NCI-H1436 (cell line): ENCODE measurements at regions not wholly inside any gene's neighbourhood (a gene's known extent, or its start where the extent isn't known, plus 50 kb on each side); places are given as distances from the start of the nearest gene placed in this dataset.

Source experiments
- DNase-seq: peaks from one replicate; lab custom pipeline; 2025; lab: John Stamatoyannopoulos, UW

DNA sequence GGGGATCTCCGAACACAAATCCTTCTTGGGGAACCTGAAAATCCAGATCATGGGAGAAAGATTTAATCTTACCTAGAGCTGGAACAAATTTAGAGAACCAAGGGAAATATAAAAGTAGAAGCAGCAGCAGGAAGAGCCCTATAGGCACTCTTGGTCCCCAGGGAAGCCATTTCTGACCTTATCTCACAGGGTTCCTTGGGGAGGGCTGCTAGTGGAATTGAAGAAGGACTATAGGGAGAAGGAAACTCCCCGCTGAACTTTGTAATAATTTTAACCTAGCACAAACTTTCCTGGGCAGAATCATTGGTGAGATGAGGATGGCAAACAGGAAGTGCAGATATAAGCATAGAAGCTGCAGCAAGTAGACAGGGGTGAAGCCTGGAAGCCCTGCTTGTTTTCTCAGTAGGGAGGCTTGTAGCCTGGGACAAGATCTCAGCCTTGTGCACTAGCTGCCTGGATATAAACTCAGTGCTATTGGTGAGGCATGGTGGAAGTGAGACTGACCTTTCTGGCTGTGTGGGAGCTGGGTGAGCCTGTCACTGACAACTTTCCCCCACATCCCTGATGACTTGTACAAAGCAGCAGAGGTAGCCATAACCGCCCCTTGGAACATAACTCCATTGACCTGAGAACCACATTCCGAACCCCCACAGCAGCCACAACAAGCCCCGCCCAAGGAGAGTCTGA is 343.0 kb upstream of the TGFBR2 start:
- DNase-seq, result no peak

DNA sequence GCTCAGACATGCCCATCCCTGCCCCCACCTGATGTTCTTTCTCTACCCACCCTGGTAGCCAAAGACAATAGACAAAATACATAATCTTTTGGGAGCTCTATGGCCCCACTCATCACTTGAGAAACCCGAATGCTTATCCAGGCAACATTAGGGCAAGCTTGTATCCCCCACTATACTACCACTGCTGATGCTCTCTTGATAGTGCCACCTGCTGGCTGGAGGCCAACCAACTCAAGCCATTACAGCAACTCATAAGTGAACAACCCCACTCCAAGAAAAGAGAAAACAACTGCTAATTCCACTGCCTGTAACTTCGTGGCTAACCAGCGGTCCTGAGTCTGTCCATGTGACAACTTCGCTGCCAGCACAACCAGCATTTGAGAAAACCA is 342.5 kb upstream of the TGFBR2 start:
- no peak for DNase-seq

DNA sequence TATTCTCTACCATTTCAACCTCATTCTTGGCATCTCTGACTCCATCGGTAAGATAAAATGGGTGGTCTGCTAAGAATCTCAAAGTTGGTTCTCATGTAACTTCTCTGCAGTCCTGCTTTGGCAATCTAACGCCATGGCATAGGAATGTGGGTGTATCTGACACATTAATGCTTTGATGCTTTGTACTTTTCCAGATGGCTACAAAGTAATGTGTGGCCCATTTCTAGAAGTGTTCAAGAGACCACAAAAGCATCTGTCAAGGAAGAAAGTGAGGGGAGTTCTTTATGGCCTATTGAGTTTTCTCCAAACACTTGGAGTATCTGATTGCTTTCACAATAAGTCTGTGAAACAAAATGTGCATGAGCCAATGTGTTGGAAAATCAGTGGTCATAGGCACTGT is 339.9 kb upstream of the TGFBR2 start:
- no peak for DNase-seq

GRCh38 chr3:30268288-30268687 is 338.1 kb upstream of the TGFBR2 start:
- no peak for DNase-seq

DNA sequence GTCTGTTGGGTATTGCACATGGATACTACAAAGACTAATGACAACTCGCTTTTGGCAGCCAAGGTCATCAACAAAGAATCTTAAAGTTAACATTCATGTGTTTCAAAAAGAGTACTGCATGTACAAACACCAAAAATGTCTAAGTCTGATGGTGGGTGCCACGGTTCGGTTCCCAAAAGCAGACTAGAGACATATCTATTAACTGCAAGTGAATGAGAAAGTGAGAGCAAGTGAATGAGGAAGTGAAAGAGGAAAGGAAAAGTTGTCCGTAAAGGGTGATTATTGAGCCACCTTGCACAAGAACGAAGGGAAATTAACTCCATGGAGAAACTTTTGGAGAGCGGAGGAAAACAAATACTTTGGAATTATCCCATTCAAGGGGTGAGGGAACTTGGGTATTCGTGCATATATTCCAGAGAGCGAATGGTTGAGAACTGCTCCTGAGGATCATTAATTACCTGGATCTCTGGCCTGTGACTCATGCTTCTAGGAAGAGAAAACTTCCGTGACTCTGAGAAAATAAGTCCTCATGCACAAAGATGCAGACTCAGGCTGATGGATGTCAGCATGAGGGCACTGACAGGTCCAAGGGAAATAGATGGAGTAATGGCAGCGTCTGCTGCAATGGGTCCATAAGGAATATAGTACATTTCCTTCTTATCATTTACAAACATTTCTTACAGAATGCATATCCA is 336.5 kb upstream of the TGFBR2 start:
- DNase-seq, result no peak

DNA sequence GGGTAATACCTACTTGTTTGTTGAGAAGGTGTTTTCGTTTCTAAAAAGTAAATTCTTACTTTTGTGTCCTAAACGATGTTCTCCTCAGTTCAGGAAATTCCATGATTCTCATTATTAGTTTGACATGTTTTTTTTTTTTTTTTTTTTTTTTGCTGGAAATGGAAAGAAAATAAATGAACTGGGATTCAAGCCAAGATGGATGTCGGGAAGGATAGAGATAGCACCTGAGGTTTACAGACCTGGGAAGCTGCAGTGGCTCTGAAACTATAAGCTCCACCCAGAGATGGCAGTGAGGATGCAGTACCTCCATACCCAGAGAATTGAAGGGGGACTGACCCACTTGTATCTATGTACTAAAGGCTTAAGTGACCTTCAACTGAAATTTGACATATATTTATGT is 334.6 kb upstream of the TGFBR2 start:
- DNase-seq, result no peak

DNA sequence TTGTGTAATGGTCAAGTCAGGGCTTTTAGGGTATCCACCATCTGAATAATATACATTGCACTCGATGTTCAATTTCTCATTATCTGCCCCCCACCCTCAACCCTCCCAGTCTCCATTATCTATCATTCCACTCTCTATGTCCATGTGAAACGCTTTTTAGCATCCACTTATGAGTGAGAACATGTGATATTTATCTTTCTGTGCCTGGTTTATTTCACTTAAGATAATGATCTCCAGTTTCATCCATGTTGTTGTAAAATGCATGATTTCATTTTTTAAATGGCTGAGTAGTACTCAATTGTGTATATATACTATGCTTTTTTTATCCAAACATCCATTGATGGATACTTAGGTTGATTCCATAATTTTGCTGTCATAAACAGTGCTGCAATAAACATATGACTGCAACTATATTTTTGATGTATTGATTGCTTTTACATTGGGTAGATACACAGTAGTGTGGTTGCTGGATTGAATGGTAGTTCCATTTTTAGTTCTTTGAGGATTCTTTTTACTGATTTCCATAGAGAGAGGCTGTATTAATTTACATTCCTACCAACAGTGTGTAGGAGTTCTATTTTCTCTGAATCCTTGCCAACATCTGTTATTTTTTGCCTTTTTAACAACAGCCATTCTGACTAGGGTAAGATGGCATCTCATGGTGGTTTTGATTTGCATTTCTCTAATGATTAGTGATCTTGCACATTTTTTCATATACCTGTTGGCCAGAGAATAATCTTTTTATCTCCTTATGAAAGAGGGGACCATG is 332.9 kb upstream of the TGFBR2 start:
- no peak for DNase-seq

GRCh38 chr3:30277494-30277893 is 328.9 kb upstream of the TGFBR2 start:
- DNase-seq, result no peak

DNA sequence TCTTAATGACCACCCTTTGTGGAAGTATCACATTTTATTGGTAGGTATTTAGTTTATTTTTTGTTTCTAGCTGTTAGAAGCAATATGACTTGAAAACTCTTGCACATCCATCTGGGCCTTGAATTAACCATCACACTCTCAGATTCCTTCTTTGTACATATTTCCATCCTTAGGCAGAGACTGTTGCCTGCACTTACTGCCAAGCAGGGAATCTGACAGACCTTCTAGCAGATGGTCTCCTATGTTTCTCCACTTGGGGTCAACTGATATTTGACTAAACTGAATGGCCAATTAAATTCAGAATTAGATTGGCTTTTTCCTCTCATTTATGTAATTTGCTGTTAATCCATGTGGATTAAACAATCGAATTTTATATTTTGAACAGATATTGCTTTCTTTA is 324.9 kb upstream of the TGFBR2 start:
- DNase-seq, result no peak

GRCh38 chr3:30282154-30282696 is 324.2 kb upstream of the TGFBR2 start:
- no peak for DNase-seq

DNA sequence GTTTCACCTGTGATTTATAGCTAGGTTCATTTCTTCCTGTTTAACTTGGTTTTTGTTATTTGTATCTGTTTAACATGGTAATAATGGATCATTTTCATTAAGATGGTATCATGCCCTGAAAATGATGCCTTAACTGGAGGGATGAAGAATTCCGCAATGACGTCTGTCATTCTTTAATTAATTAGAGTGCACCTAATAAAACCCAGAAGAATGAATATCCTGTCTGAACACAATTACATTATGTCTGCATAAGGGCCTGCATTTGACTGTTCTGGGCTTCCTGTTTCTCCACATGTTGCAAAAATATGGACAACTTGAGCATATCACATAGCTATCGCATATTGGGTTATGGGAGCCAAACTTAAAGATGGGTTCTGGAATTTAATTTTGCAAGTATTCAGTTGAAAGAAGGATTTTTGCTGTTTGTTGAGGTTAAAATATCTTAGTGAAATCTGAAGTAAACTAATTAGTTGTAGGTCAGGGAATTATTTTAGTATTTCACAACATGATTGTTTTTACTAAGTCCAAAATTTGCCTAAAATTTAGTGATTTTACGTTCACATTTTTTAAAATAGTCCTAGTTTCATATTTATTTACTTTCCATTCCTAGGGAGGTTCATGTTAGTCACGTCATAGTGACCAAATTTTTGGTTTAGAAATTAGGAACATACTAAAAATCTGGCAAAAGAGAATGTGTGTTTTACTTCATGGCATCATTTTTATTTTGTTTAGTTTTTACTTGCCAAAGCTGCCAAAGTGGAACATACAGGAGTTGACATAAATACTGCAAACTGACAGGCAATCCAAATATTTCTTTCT is 321.0 kb upstream of the TGFBR2 start:
- no peak for DNase-seq

- no peak for DNase-seq
Observed at GRCh38 chr3:30286007-30286669, 320.3 kb upstream of the TGFBR2 start.

GRCh38 chr3:30286811-30287210 is 319.6 kb upstream of the TGFBR2 start:
- no peak for DNase-seq

DNA sequence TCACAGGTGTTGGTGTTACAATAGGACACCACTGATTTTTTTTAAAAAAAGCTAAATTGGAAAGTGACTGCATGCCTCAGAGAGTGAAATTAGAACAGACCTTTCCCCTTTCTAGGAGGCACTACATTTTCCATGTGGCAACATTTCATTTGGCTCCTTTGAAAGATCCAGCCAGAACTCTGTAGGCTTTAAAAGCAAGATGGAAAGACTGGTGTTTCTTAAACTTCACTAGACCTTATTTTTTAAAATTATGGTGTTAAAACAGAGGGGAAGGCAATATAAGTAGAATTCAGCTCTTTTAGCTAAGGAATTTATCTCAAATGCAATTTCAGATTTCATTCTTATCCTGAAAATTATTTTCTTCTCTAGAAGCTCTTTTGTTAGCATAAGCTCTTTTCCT is 317.6 kb upstream of the TGFBR2 start:
- DNase-seq, result no peak

DNA sequence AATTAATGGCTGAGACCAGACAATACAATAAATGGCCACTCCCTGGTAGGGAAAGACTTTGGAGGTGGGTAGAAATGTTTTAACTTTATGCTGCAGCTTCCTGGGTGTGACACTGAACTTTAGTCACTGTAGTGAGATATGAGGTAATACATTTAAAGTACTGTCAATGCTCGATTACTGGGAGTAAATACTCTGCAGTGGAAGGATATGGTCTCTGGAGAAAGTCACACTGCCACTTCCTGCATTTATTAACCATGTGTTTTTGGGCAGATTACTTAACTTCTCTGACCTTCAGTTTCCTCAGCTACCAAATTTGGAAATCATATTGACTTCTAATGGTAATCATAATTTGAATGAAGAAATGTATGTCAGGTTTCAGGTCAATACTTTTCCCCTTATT is 317.1 kb upstream of the TGFBR2 start:
- no peak for DNase-seq

DNA sequence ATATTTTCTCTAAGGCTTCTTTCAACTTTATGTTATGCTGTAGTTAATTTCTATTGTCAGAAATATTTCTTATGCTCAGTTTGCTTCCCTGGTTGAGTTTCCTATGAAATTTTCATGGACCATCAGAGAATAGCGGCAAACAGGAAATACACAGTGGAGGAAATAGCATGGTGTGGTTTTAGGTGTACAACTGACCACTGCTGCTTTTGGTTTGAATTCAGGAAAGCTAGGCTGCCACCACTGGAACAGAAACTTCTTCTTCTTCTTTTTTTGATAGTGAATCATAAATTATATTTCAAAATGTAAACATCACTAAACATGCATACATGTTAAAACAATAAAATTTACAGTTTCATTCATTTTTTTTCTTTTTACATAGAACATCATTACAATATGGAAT is 316.6 kb upstream of the TGFBR2 start:
- DNase-seq, result no peak

DNA sequence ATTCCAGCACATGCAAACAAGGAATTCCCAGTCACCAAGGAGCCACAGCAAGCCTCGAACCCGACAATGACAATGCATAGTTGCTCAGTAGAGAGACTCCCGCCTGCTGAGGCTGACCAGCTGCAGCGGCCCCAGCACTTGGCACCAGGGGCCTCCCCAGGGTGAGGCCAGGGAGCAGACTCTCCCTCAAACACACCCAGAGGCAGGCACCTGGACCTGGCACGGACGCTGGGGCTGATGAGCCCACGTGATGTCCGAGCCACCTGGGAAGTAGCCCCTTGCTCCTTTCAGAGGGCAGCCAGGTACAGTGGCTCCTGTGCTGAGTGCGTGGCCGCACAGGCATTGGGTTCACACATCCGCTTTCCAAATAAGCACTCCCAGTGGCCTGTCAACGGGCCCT is 315.9 kb upstream of the TGFBR2 start:
- DNase-seq, result no peak

GRCh38 chr3:30292192-30292893 is 314.1 kb upstream of the TGFBR2 start:
- no peak for DNase-seq

- DNase-seq, result no peak
Observed at GRCh38 chr3:30293621-30294240, 312.7 kb upstream of the TGFBR2 start.

DNA sequence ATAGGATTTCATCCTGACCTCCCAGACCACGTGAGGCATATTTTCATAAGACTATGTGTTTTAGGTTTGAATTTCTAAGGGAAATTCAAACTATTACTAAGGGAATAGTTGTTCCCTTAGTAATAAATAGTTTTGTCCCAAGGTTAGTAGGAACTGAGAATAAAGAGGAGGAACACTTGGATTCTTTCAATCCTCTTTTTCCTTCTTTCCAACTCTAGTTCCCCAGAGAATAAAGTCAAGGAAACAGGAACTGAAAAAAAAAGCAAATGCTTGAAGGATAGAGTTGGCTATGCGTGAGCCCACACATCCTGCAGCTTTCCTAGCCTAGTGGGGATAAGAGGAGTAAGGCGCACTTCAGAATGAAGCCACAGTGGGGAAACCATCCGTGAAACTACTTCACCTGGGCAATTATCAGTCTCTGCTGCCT is 312.1 kb upstream of the TGFBR2 start:
- no peak for DNase-seq
